HEK293T (cell line): ENCODE measurements at regions not wholly inside any gene's neighbourhood (a gene's known extent, or its start where the extent isn't known, plus 50 kb on each side); places are given as distances from the start of the nearest gene placed in this dataset.

ENCODE experiments used
- CTCF ChIA-PET: fragments of 350-600 bp; formaldehyde crosslinking; extraction: SDS; loops from one replicate; lab custom pipeline; 2021; ENCODE audit warnings: antibody characterized with exemption, inconsistent platforms; lab: Yijun Ruan, JAX
- POLR2A ChIA-PET: fragments of 350-600 bp; formaldehyde crosslinking; extraction: SDS; loops from one replicate; lab custom pipeline; 2020; ENCODE audit warnings: antibody characterized with exemption, inconsistent platforms; lab: Yijun Ruan, JAX
- DNase-seq: peaks from one replicate; pipeline ENCODE4 v3.0.0; 2012; ENCODE audit warnings: mixed read lengths; ENCODE audit errors: extremely low spot score
- ARNT ChIP-seq: fragments of 450-650 bp; IDR thresholded peaks from 2 replicates; pipeline ENCODE4 v1.6.1; 2017; ENCODE audit warnings: mild to moderate bottlenecking
- BHLHE40 ChIP-seq: fragments of 450-650 bp; IDR thresholded peaks from 2 replicates; pipeline ENCODE4 v1.6.1; 2016; ENCODE audit warnings: mild to moderate bottlenecking, moderate library complexity, borderline replicate concordance
- CTBP1 ChIP-seq: fragments of 450-650 bp; IDR thresholded peaks from 2 replicates; pipeline ENCODE4 v1.6.1; 2016; ENCODE audit warnings: borderline replicate concordance
- ELF4 ChIP-seq: fragments of 450-650 bp; IDR thresholded peaks from 2 replicates; pipeline ENCODE4 v1.6.1; 2017; ENCODE audit warnings: antibody characterized with exemption
- FOXA1 ChIP-seq: fragments of 450-650 bp; IDR thresholded peaks from 2 replicates; pipeline ENCODE4 v1.6.1; 2016; ENCODE audit warnings: mild to moderate bottlenecking
- FOXK2 ChIP-seq: fragments of 450-650 bp; IDR thresholded peaks from 2 replicates; pipeline ENCODE4 v1.6.1; 2016; ENCODE audit warnings: mild to moderate bottlenecking
- FOXM1 ChIP-seq: fragments of 450-650 bp; IDR thresholded peaks from 2 replicates; pipeline ENCODE4 v1.6.1; 2017; ENCODE audit warnings: mild to moderate bottlenecking, borderline replicate concordance
- HDGF ChIP-seq: fragments of 450-650 bp; IDR thresholded peaks from 2 replicates; pipeline ENCODE4 v1.6.1; 2017; ENCODE audit warnings: antibody characterized with exemption, borderline replicate concordance
- L3MBTL2 ChIP-seq: fragments of 450-650 bp; conservative IDR thresholded peaks from 2 replicates; pipeline ENCODE4 v1.6.1; 2016; ENCODE audit warnings: mild to moderate bottlenecking
- LEF1 ChIP-seq: fragments of 450-650 bp; IDR thresholded peaks from 2 replicates; pipeline ENCODE4 v1.6.1; 2017; ENCODE audit warnings: mild to moderate bottlenecking, borderline replicate concordance
- NFRKB ChIP-seq: fragments of 450-650 bp; IDR thresholded peaks from 2 replicates; pipeline ENCODE4 v1.6.1; 2016; ENCODE audit warnings: mild to moderate bottlenecking, moderate library complexity
- SP1 ChIP-seq: fragments of 450-650 bp; IDR thresholded peaks from 2 replicates; pipeline ENCODE4 v1.6.1; 2017
- SUZ12 ChIP-seq: fragments of 450-650 bp; IDR thresholded peaks from 2 replicates; pipeline ENCODE4 v1.6.1; 2016; ENCODE audit warnings: mild to moderate bottlenecking
- TARDBP ChIP-seq: fragments of 450-650 bp; IDR thresholded peaks from 2 replicates; pipeline ENCODE4 v1.6.1; 2016
- ZNF384 ChIP-seq: fragments of 450-650 bp; IDR thresholded peaks from 2 replicates; pipeline ENCODE4 v1.6.1; 2016
- TF ChIP-seq, protein P1 (sequence below): fragments of 450-650 bp; IDR thresholded peaks from 2 replicates; pipeline ENCODE4 v1.6.1; 2016

DNA sequence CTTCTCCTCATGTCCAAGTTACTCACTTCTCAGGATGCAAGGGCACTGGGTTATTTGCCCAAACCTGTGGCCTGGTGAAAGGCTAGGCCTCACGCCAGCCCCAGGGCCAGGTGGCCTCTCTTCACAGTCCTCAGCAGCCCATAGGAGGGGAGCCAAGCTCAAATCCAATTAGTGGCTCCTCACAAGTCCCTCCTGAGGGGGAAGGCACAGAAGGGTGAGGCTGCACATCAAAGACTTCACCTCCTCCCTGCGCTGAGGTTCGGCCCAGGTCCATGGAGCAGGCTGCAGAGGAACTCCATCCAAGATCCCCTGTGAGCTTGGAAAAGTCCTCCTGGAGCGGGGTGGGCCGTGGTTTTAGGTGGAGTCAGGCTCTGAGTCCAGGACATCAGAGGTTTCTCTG is 320.0 kb downstream of the FOXL1 start:
- ChIA-PET CTCF (no interaction called here), POLR2A (no interaction called here)
- no peak for DNase-seq
- TF ChIP-seq HDGF (no peak), CTBP1 (no peak), BHLHE40 (no peak), SUZ12 (no peak), L3MBTL2 (no peak), FOXK2 (no peak), SP1 (no peak), FOXA1 (no peak), ZNF384 (no peak), FOXM1 (no peak), LEF1 (no peak)
- TF ChIP-seq, protein P1, sequence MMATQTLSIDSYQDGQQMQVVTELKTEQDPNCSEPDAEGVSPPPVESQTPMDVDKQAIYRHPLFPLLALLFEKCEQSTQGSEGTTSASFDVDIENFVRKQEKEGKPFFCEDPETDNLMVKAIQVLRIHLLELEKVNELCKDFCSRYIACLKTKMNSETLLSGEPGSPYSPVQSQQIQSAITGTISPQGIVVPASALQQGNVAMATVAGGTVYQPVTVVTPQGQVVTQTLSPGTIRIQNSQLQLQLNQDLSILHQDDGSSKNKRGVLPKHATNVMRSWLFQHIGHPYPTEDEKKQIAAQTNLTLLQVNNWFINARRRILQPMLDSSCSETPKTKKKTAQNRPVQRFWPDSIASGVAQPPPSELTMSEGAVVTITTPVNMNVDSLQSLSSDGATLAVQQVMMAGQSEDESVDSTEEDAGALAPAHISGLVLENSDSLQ, result no peak

DNA sequence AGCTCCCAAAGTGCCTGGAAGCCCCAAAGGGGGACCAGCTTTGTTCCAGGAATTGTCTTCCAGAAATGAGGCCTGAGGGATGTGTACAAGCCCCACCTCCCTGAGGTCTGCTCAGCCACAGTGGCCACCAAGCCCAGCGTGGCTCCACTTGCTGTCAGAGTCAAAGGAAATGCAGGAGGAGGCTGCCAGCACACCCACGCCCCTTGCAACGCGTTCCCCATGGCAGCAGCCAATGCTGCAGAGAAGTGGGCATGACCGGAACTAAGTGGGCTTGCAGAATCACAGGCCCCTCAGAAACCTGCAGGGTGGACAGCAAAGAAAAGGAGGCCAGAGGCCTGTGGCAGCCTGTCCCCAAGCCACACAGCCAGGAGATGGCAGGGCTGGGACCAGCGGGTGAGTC is 320.8 kb downstream of the FOXL1 start:
- no peak for TF ChIP-seq TARDBP
- no peak for DNase-seq
- ChIA-PET CTCF (interaction anchor here (1.0 kb wide), 1 partner anchor 163 kb away, joined by 3 read pairs; no protein-coding TSS in a partner anchor), POLR2A (no interaction called here)

- ChIA-PET CTCF (interaction anchor here (1.0 kb wide), 1 partner anchor 163 kb away, joined by 3 read pairs; no protein-coding TSS in a partner anchor), POLR2A (no interaction called here)
- TF ChIP-seq SP1 (no peak), FOXA1 (no peak), FOXK2 (no peak), ELF4 (no peak), FOXM1 (no peak), CTBP1 (no peak), LEF1 (no peak), L3MBTL2 (no peak), NFRKB (no peak), ZNF384 (no peak), TARDBP (no peak)
- TF ChIP-seq, protein P1, result no peak
- DNase-seq, result no peak
Measured at GRCh38 chr16:86899757-86900156, 321.4 kb downstream of the FOXL1 start.

- no peak for DNase-seq
Measured at GRCh38 chr16:86901483-86901882, 323.1 kb downstream of the FOXL1 start.

GRCh38 chr16:86902656-86903001 is 324.3 kb downstream of the FOXL1 start:
- no peak for DNase-seq
- ChIA-PET POLR2A (interaction anchor here (0.9 kb wide), 1 partner anchor 326 kb away, joined by 3 read pairs; no protein-coding TSS in a partner anchor), CTCF (no interaction called here)
- no peak for TF ChIP-seq CTBP1
- TF ChIP-seq BHLHE40, result no peak
- TF ChIP-seq FOXM1, result no peak
- TF ChIP-seq TARDBP, result no peak
- TF ChIP-seq L3MBTL2, result no peak
- no peak for TF ChIP-seq LEF1

More at GRCh38 chr16:86901483-86901882, 323.1 kb downstream of the FOXL1 start:
- TF ChIP-seq LEF1, result no peak
- TF ChIP-seq FOXA1, result no peak
- no peak for TF ChIP-seq TARDBP
- no peak for TF ChIP-seq HDGF
- TF ChIP-seq, protein P1, result no peak
- POLR2A ChIA-PET, result no interaction called here
- CTCF ChIA-PET, result no interaction called here

- DNase-seq, result no peak
- TF ChIP-seq NFRKB, result no peak
- no peak for TF ChIP-seq ZNF384
- no peak for TF ChIP-seq FOXM1
- TF ChIP-seq FOXA1, result no peak
- no peak for TF ChIP-seq HDGF
- ChIA-PET POLR2A (interaction anchor here (0.9 kb wide), 1 partner anchor 327 kb away, joined by 3 read pairs; no protein-coding TSS in a partner anchor), CTCF (no interaction called here)
Measured at GRCh38 chr16:86903068-86903467, 324.7 kb downstream of the FOXL1 start.

- ChIA-PET CTCF (no interaction called here), POLR2A (interaction anchor here (1.5 kb wide), 1 partner anchor 24 kb away, joined by 4 read pairs; no protein-coding TSS in a partner anchor)
- DNase-seq, result no peak
- no peak for TF ChIP-seq L3MBTL2
- no peak for TF ChIP-seq FOXM1
- no peak for TF ChIP-seq HDGF
- no peak for TF ChIP-seq NFRKB
- TF ChIP-seq ELF4, result no peak
- no peak for TF ChIP-seq TARDBP
- TF ChIP-seq SUZ12, result no peak
- TF ChIP-seq ARNT, result no peak
- TF ChIP-seq SP1, result no peak
- TF ChIP-seq CTBP1, result no peak
Measured at GRCh38 chr16:86905302-86905701, 327.0 kb downstream of the FOXL1 start.

- TF ChIP-seq L3MBTL2 (no peak), ARNT (no peak), NFRKB (no peak), CTBP1 (no peak), ZNF384 (no peak), FOXK2 (no peak), SUZ12 (no peak), HDGF (no peak), SP1 (no peak), BHLHE40 (no peak), LEF1 (no peak), ELF4 (no peak), TARDBP (no peak), FOXM1 (no peak), FOXA1 (no peak)
- TF ChIP-seq, protein P1, result no peak
- POLR2A ChIA-PET, result no interaction called here
- CTCF ChIA-PET, result no interaction called here
- no peak for DNase-seq
Measured at GRCh38 chr16:86906623-86907022, 328.3 kb downstream of the FOXL1 start.
